Activated CD4-positive, alpha-beta T cell treated with anti-CD3 and anti-CD28 coated beads, Interleukin-2, amount 50 U/mL, for 16 hours (primary cell): ENCODE measurements at regions not wholly inside any gene's neighbourhood (a gene's known extent, or its start where the extent isn't known, plus 50 kb on each side); places are given as distances from the start of the nearest gene placed in this dataset.
"Not testable (repeated sequence)": the region's sequence is repeated elsewhere in the genome, so short reads cannot be mapped to it uniquely, and the experiment has no call there.

Experiments used
- DNase-seq: peaks from one replicate; pipeline ENCODE4 v3.0.0-alpha.2; 2020

- DNase-seq, result no peak
These were observed 233.2 kb downstream of the RPLP1 start for GRCh38 chr15:69685512-69686452.

- DNase-seq, result no peak
These were observed 234.0 kb downstream of the RPLP1 start for GRCh38 chr15:69686626-69687025.

GRCh38 chr15:69689133-69689532, 236.5 kb downstream of the RPLP1 start:
- no peak for DNase-seq

- no peak for DNase-seq
These were observed 238.8 kb downstream of the RPLP1 start for GRCh38 chr15:69691307-69692015.

- DNase-seq, result no peak
These were observed 239.7 kb downstream of the RPLP1 start for GRCh38 chr15:69692342-69692741.

- DNase-seq, result no peak
These were observed 240.4 kb downstream of the RPLP1 start for GRCh38 chr15:69693059-69693458.

GRCh38 chr15:69696946-69697345, 244.3 kb downstream of the RPLP1 start:
- DNase-seq, result no peak

- no peak for DNase-seq
These were observed 245.3 kb downstream of the RPLP1 start for GRCh38 chr15:69697916-69698315.

- DNase-seq, result no peak
These were observed 246.5 kb downstream of the RPLP1 start for GRCh38 chr15:69699096-69699495.

GRCh38 chr15:69700380-69700779, 247.8 kb downstream of the RPLP1 start:
- no peak for DNase-seq

GRCh38 chr15:69701198-69701597, 248.6 kb downstream of the RPLP1 start:
- no peak for DNase-seq

GRCh38 chr15:69703532-69704187, 251.0 kb downstream of the RPLP1 start:
- no peak for DNase-seq

- DNase-seq, result no peak
These were observed 251.6 kb downstream of the RPLP1 start for GRCh38 chr15:69704229-69704628.

- no peak for DNase-seq
These were observed 252.1 kb downstream of the RPLP1 start for GRCh38 chr15:69704700-69705099.

GRCh38 chr15:69706353-69707097, 253.9 kb downstream of the RPLP1 start:
- DNase-seq, result no peak

GRCh38 chr15:69707241-69707640, 254.6 kb downstream of the RPLP1 start:
- DNase-seq, result not testable (repeated sequence)

GRCh38 chr15:69708436-69709122, 256.0 kb downstream of the RPLP1 start:
- DNase-seq, result not testable (repeated sequence)

GRCh38 chr15:69712991-69713390, 260.4 kb downstream of the RPLP1 start:
- DNase-seq, result no peak

GRCh38 chr15:69713726-69714559, 261.3 kb downstream of the RPLP1 start:
- DNase-seq, result peak; percentile 96

- DNase-seq, result no peak
These were observed 262.6 kb downstream of the RPLP1 start for GRCh38 chr15:69715210-69715609.

- no peak for DNase-seq
These were observed 265.8 kb downstream of the RPLP1 start for GRCh38 chr15:69718436-69718835.
